Activated T-helper 1 cell treated with anti-CD3 and anti-CD28 coated beads, Interleukin-12 subunit alpha, Interleukin-12 subunit beta, Interleukin-2, Interleukin-4 antibody, amounts not matched to agents 30 ng/mL and 10 ng/mL and 1 ng/mL, durations not matched to agents 14 hours and 24 hours and 36 hours (primary cell): ENCODE measurements at regions not wholly inside any gene's neighbourhood (a gene's known extent, or its start where the extent isn't known, plus 50 kb on each side); places are given as distances from the start of the nearest gene placed in this dataset.

Source experiments
- DNase-seq: peaks from one replicate; pipeline ENCODE4 v3.0.0; 2021; ENCODE audit warnings: low spot score
- H3K27ac Mint-ChIP-seq: one replicate; pipeline ENCODE4 v1.8.0; 2021; ENCODE audit warnings: mild to moderate bottlenecking, mixed read lengths
- H3K27me3 Mint-ChIP-seq: one replicate; pipeline ENCODE4 v1.8.0; 2022; ENCODE audit warnings: mild to moderate bottlenecking, moderate library complexity, mixed read lengths; ENCODE audit not compliant: insufficient read depth
- H3K36me3 Mint-ChIP-seq: one replicate; pipeline ENCODE4 v1.8.0; 2021; ENCODE audit warnings: low read depth, mixed read lengths
- H3K4me1 Mint-ChIP-seq: one replicate; pipeline ENCODE4 v1.8.0; 2021; ENCODE audit warnings: low read depth, mixed read lengths
- H3K4me3 Mint-ChIP-seq: one replicate; pipeline ENCODE4 v1.8.0; 2021; ENCODE audit warnings: mild to moderate bottlenecking, moderate library complexity, mixed read lengths
- H3K9me3 Mint-ChIP-seq: one replicate; pipeline ENCODE4 v1.8.0; 2021; ENCODE audit warnings: mixed read lengths
- intact Hi-C: fragments of 100-400 bp; cut with micrococcal nuclease; formaldehyde crosslinking; loops from one replicate; pipeline ENCODE4 v1.15.1; 2024

GRCh38 chr13:107233541-107233940, 665.6 kb upstream of the ARGLU1 start:
- no peaks in the 10 kb centered on the region for H3K4me1 Mint-ChIP-seq
- H3K27ac Mint-ChIP-seq, result no peak overlapping the region
- H3K9me3 Mint-ChIP-seq, result no peaks in the 10 kb centered on the region
- no peaks in the 10 kb centered on the region for H3K27me3 Mint-ChIP-seq
- no peak for DNase-seq
- no peaks in the 10 kb centered on the region for H3K36me3 Mint-ChIP-seq
- no peak overlapping the region for H3K4me3 Mint-ChIP-seq
- intact Hi-C loops, result no loop called here

- H3K4me1 Mint-ChIP-seq, result no peaks in the 10 kb centered on the region
- H3K4me3 Mint-ChIP-seq, result no peak overlapping the region
- no peaks in the 10 kb centered on the region for H3K9me3 Mint-ChIP-seq
- intact Hi-C loops, result no loop called here
- H3K36me3 Mint-ChIP-seq, result no peaks in the 10 kb centered on the region
- H3K27ac Mint-ChIP-seq, result no peak overlapping the region
- DNase-seq, result no peak
- no peaks in the 10 kb centered on the region for H3K27me3 Mint-ChIP-seq
Observed at GRCh38 chr13:107231944-107232343, 664.0 kb upstream of the ARGLU1 start.

GRCh38 chr13:107223867-107224266, 655.9 kb upstream of the ARGLU1 start:
- Mint-ChIP-seq H3K27ac (no peak overlapping the region), H3K4me3 (no peak overlapping the region), H3K9me3 (no peaks in the 10 kb centered on the region), H3K36me3 (no peaks in the 10 kb centered on the region), H3K4me1 (no peaks in the 10 kb centered on the region), H3K27me3 (no peaks in the 10 kb centered on the region)
- intact Hi-C loops, result no loop called here
- no peak for DNase-seq

GRCh38 chr13:107222597-107222996, 654.7 kb upstream of the ARGLU1 start:
- intact Hi-C loops, result no loop called here

GRCh38 chr13:107220245-107220644, 652.3 kb upstream of the ARGLU1 start:
- Mint-ChIP-seq H3K27me3 (no peaks in the 10 kb centered on the region), H3K4me1 (no peaks in the 10 kb centered on the region), H3K4me3 (no peak overlapping the region), H3K36me3 (no peaks in the 10 kb centered on the region), H3K27ac (no peak overlapping the region), H3K9me3 (no peaks in the 10 kb centered on the region)
- no peak for DNase-seq
- intact Hi-C loops, result no loop called here

More at GRCh38 chr13:107222597-107222996, 654.7 kb upstream of the ARGLU1 start:
- Mint-ChIP-seq H3K4me1 (no peaks in the 10 kb centered on the region), H3K4me3 (no peak overlapping the region), H3K27me3 (no peaks in the 10 kb centered on the region), H3K36me3 (no peaks in the 10 kb centered on the region), H3K27ac (no peak overlapping the region), H3K9me3 (no peaks in the 10 kb centered on the region)
- no peak for DNase-seq

- Mint-ChIP-seq H3K9me3 (no peaks in the 10 kb centered on the region), H3K27me3 (no peaks in the 10 kb centered on the region), H3K36me3 (no peaks in the 10 kb centered on the region), H3K27ac (no peak overlapping the region), H3K4me3 (no peak overlapping the region), H3K4me1 (no peaks in the 10 kb centered on the region)
- intact Hi-C loops, result no loop called here
- no peak for DNase-seq
Observed at GRCh38 chr13:107217251-107217650, 649.3 kb upstream of the ARGLU1 start.

- no peaks in the 10 kb centered on the region for H3K9me3 Mint-ChIP-seq
- no peak overlapping the region for H3K4me3 Mint-ChIP-seq
- no peaks in the 10 kb centered on the region for H3K4me1 Mint-ChIP-seq
- no peaks in the 10 kb centered on the region for H3K36me3 Mint-ChIP-seq
- DNase-seq, result no peak
- H3K27ac Mint-ChIP-seq, result no peak overlapping the region
- no peaks in the 10 kb centered on the region for H3K27me3 Mint-ChIP-seq
- intact Hi-C loops, result no loop called here
Observed at GRCh38 chr13:107216046-107216755, 648.3 kb upstream of the ARGLU1 start.

GRCh38 chr13:107211073-107211472, 643.1 kb upstream of the ARGLU1 start:
- H3K4me1 Mint-ChIP-seq, result no peaks in the 10 kb centered on the region
- intact Hi-C loops, result loop anchor here (1.0 kb wide), 2 partner anchors 439 to 944 kb away; no protein-coding TSS in a partner anchor
- H3K27me3 Mint-ChIP-seq, result no peaks in the 10 kb centered on the region
- H3K36me3 Mint-ChIP-seq, result no peaks in the 10 kb centered on the region
- no peaks in the 10 kb centered on the region for H3K9me3 Mint-ChIP-seq
- no peak overlapping the region for H3K27ac Mint-ChIP-seq
- H3K4me3 Mint-ChIP-seq, result no peak overlapping the region
- DNase-seq, result peak; percentile 11

GRCh38 chr13:107210723-107211030, 642.7 kb upstream of the ARGLU1 start:
- H3K4me3 Mint-ChIP-seq, result no peak overlapping the region
- H3K9me3 Mint-ChIP-seq, result no peaks in the 10 kb centered on the region
- DNase-seq, result no peak
- H3K27ac Mint-ChIP-seq, result no peak overlapping the region
- H3K36me3 Mint-ChIP-seq, result no peaks in the 10 kb centered on the region
- intact Hi-C loops, result loop anchor here (1.0 kb wide), 2 partner anchors 440 to 945 kb away; no protein-coding TSS in a partner anchor
- no peaks in the 10 kb centered on the region for H3K4me1 Mint-ChIP-seq
- H3K27me3 Mint-ChIP-seq, result no peaks in the 10 kb centered on the region

- H3K4me3 Mint-ChIP-seq, result no peak overlapping the region
- H3K36me3 Mint-ChIP-seq, result no peaks in the 10 kb centered on the region
- H3K9me3 Mint-ChIP-seq, result no peaks in the 10 kb centered on the region
- H3K27ac Mint-ChIP-seq, result no peak overlapping the region
- DNase-seq, result no peak
- intact Hi-C loops, result no loop called here
- H3K4me1 Mint-ChIP-seq, result no peaks in the 10 kb centered on the region
- no peaks in the 10 kb centered on the region for H3K27me3 Mint-ChIP-seq
Observed at GRCh38 chr13:107209824-107210722, 642.1 kb upstream of the ARGLU1 start.

- intact Hi-C loops, result no loop called here
- DNase-seq, result no peak
Observed at GRCh38 chr13:107208889-107209288, 641.0 kb upstream of the ARGLU1 start.

GRCh38 chr13:107205318-107206104, 637.6 kb upstream of the ARGLU1 start:
- Mint-ChIP-seq H3K36me3 (no peaks in the 10 kb centered on the region), H3K9me3 (no peaks in the 10 kb centered on the region), H3K4me1 (no peaks in the 10 kb centered on the region), H3K27me3 (no peaks in the 10 kb centered on the region), H3K27ac (no peak overlapping the region), H3K4me3 (no peak overlapping the region)
- peak; percentile 21 for DNase-seq
- intact Hi-C loops, result loop anchor here (1.0 kb wide), 1 partner anchor 950 kb away; no protein-coding TSS in a partner anchor

More at GRCh38 chr13:107208889-107209288, 641.0 kb upstream of the ARGLU1 start:
- no peak overlapping the region for H3K27ac Mint-ChIP-seq
- H3K4me3 Mint-ChIP-seq, result no peak overlapping the region
- H3K36me3 Mint-ChIP-seq, result no peaks in the 10 kb centered on the region
- no peaks in the 10 kb centered on the region for H3K9me3 Mint-ChIP-seq
- no peaks in the 10 kb centered on the region for H3K27me3 Mint-ChIP-seq
- H3K4me1 Mint-ChIP-seq, result no peaks in the 10 kb centered on the region
